Rectal smooth muscle tissue (tissue), 1 donor: ENCODE measurements at regions not wholly inside any gene's neighbourhood (a gene's known extent, or its start where the extent isn't known, plus 50 kb on each side); places are given as distances from the start of the nearest gene placed in this dataset.

Experiments used
- H3K27ac ChIP-seq: one replicate; pipeline ENCODE4 v1.7.0; 2013; ENCODE audit warnings: low read depth, low read length, inconsistent platforms
- H3K27me3 ChIP-seq: one replicate; pipeline ENCODE4 v1.7.0; 2013; ENCODE audit warnings: low read length; ENCODE audit not compliant: control insufficient read depth, insufficient read depth
- H3K36me3 ChIP-seq: one replicate; pipeline ENCODE4 v1.7.0; 2013; ENCODE audit warnings: low read length; ENCODE audit not compliant: control insufficient read depth, insufficient read depth
- H3K4me1 ChIP-seq: one replicate; pipeline ENCODE4 v1.7.0; 2013; ENCODE audit warnings: low read length; ENCODE audit not compliant: control insufficient read depth, insufficient read depth
- H3K4me3 ChIP-seq: one replicate; pipeline ENCODE4 v1.7.0; 2013; ENCODE audit warnings: low read length
- H3K9ac ChIP-seq: one replicate; pipeline ENCODE4 v1.7.0; 2013; ENCODE audit warnings: low read length

- Histone ChIP-seq H3K4me1 (no peaks in the 10 kb centered on the region), H3K4me3 (no peak overlapping the region), H3K9ac (no peak overlapping the region), H3K27me3 (no peaks in the 10 kb centered on the region), H3K27ac (no peak overlapping the region), H3K36me3 (no peaks in the 10 kb centered on the region)
These were observed 468.2 kb downstream of the OTOL1 start for GRCh38 chr3:161964857-161965256.

DNA sequence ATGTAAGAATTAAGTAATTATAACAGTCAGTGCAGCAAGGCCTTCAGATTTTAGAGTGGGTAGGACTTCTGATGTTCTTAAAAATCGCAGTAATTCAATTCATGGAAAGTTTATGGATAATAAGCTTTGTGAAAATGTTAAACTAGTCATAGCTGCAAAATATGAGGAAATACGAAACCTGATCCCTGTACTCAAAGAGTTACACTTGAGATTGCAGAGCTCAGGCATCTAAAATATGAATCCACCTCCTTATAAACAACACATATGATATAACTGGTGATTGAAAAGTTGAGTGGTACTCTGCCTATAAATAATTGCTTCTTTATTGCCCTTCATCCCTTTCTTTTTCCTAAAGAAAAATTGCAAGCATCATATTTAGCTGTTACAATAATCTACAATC, 473.3 kb downstream of the OTOL1 start:
- no peaks in the 10 kb centered on the region for H3K4me1 ChIP-seq
- no peaks in the 10 kb centered on the region for H3K36me3 ChIP-seq
- H3K27ac ChIP-seq: no peak overlapping the region
- H3K9ac ChIP-seq: no peak overlapping the region
- no peaks in the 10 kb centered on the region for H3K27me3 ChIP-seq
- no peak overlapping the region for H3K4me3 ChIP-seq

DNA sequence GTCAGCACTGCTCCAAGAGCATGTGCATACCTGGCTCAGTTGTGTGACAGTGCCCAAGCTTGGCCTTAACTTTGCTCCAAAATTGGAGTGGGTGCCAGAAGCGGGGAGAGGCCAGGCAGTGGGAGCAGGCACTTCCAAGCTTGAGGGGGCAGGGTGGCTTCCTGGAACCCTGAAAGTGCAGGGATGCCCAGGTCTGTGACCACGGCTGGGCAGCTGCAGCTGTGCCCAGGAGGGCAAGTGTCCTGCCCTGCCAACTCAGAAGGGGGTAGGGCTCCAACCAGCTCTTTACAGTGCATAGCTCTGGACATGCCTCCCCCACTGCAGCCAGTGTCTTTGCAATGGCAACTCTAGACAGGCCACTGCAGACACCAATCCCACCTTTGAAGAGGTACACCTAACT, 478.6 kb downstream of the OTOL1 start:
- no peaks in the 10 kb centered on the region for H3K27me3 ChIP-seq
- no peak overlapping the region for H3K9ac ChIP-seq
- no peaks in the 10 kb centered on the region for H3K4me1 ChIP-seq
- H3K36me3 ChIP-seq: no peaks in the 10 kb centered on the region
- H3K27ac ChIP-seq: no peak overlapping the region
- no peak overlapping the region for H3K4me3 ChIP-seq

DNA sequence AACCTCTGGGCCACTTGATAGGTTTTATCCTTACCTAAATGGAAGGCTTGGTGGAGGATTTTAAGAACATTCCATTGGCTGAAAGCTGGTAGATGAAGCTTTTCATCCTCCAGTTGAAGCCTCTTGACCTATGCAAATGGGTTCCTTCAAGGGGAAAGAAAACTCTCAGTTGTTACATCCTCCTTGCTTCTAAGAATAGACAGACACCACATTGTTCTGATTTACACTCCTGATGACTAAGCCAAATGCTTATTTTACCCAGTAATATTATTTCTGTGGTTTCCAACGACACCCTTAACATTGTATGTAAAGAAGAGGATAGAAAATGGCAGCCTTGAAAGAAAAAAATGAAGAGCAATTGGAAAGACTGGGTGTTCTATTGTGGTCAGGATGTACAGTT, 480.5 kb downstream of the OTOL1 start:
- Histone ChIP-seq H3K9ac (no peak overlapping the region), H3K27ac (no peak overlapping the region), H3K36me3 (no peaks in the 10 kb centered on the region), H3K4me3 (no peak overlapping the region), H3K27me3 (no peaks in the 10 kb centered on the region), H3K4me1 (no peaks in the 10 kb centered on the region)

GRCh38 chr3:161977850-161978249, 481.2 kb downstream of the OTOL1 start:
- no peak overlapping the region for H3K4me3 ChIP-seq
- no peaks in the 10 kb centered on the region for H3K27me3 ChIP-seq
- H3K9ac ChIP-seq: no peak overlapping the region
- H3K36me3 ChIP-seq: no peaks in the 10 kb centered on the region
- H3K4me1 ChIP-seq: no peaks in the 10 kb centered on the region
- no peak overlapping the region for H3K27ac ChIP-seq

DNA sequence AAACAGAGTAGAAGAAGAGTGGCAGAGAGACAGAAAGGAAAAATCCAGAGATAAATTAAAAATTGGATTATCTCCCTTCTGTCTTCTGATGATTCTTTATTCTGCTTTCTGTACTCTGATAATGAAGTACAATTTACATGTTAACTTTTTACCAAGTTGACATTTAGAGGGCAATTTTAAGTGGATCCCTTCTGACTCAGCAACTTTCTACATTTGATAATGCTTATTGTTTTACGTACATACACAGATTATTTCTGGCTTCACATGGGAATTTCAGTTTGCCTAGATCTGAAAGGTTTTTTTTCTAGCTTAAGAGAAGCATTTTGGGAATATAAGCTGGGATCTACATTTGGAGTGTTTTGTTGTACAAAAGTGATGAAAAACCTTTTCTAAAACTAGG, 491.3 kb downstream of the OTOL1 start:
- H3K4me1 ChIP-seq: no peaks in the 10 kb centered on the region
- H3K4me3 ChIP-seq: no peak overlapping the region
- H3K36me3 ChIP-seq: no peaks in the 10 kb centered on the region
- no peak overlapping the region for H3K9ac ChIP-seq
- H3K27ac ChIP-seq: no peak overlapping the region
- H3K27me3 ChIP-seq: no peaks in the 10 kb centered on the region

- Histone ChIP-seq H3K27me3 (no peaks in the 10 kb centered on the region), H3K36me3 (no peaks in the 10 kb centered on the region), H3K27ac (no peak overlapping the region), H3K4me3 (no peak overlapping the region), H3K4me1 (no peaks in the 10 kb centered on the region), H3K9ac (no peak overlapping the region)
These were observed 492.4 kb downstream of the OTOL1 start for GRCh38 chr3:161989012-161989411.

DNA sequence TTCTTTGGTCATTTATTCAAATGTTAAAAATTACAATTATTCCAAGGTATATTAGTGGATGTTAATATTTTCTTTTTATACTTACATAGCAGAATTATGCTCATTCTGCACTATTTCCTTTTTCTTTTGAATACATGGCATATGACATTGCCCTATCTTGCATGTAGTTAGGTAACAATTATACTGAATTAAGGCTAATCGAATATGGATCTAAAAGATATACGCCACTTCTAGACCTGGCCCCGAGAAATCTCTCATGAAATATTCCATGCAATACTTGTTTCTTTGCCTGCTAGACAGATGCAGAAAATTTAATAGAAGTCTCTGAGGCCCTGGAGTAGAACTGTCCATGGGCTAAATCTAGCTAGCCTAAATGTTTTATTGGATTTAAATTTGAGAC, 493.4 kb downstream of the OTOL1 start:
- no peak overlapping the region for H3K9ac ChIP-seq
- no peaks in the 10 kb centered on the region for H3K36me3 ChIP-seq
- H3K4me1 ChIP-seq: no peaks in the 10 kb centered on the region
- no peak overlapping the region for H3K27ac ChIP-seq
- no peaks in the 10 kb centered on the region for H3K27me3 ChIP-seq
- no peak overlapping the region for H3K4me3 ChIP-seq

DNA sequence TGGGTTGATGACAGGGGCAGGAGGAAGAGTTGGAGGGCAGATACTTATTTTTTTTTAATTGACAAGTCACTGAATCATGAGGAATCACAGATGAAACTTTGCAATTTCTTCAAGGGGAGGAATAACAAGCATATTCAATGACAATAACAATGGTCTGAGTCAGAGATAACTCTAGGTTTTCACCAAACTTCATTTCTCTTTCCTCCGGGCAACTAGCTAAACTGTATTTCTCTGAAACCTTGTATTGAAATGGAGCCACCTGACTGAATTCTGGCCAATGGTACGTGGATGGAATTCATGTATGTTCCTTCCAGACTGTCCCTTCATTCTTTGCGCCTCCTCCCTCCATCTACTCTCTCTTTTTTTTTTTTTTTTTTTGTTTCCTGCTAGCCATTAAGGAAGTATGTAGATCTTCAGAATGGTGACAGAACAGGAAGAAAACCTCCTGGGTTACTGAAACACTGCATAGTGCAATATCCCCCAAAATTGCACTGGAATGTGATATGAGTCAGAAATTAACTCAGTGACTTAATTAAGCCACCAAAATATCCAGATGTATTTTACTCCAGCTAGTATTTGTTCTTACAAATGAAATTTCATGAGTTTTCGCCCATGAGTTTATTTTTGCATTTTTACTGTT, 495.4 kb downstream of the OTOL1 start:
- Histone ChIP-seq H3K36me3 (no peaks in the 10 kb centered on the region), H3K27ac (no peak overlapping the region), H3K27me3 (no peaks in the 10 kb centered on the region), H3K9ac (no peak overlapping the region), H3K4me1 (no peaks in the 10 kb centered on the region), H3K4me3 (no peak overlapping the region)

GRCh38 chr3:161999846-162000245, 503.2 kb downstream of the OTOL1 start:
- Histone ChIP-seq H3K36me3 (no peaks in the 10 kb centered on the region), H3K9ac (no peak overlapping the region), H3K4me3 (no peak overlapping the region), H3K4me1 (no peaks in the 10 kb centered on the region), H3K27me3 (no peaks in the 10 kb centered on the region), H3K27ac (no peak overlapping the region)

- Histone ChIP-seq H3K4me1 (no peaks in the 10 kb centered on the region), H3K4me3 (no peak overlapping the region), H3K27ac (no peak overlapping the region), H3K27me3 (no peaks in the 10 kb centered on the region), H3K36me3 (no peaks in the 10 kb centered on the region), H3K9ac (no peak overlapping the region)
These were observed 511.1 kb downstream of the OTOL1 start for GRCh38 chr3:162007722-162008121.

- Histone ChIP-seq H3K4me1 (no peaks in the 10 kb centered on the region), H3K36me3 (no peaks in the 10 kb centered on the region), H3K4me3 (no peak overlapping the region), H3K9ac (no peak overlapping the region), H3K27me3 (no peaks in the 10 kb centered on the region), H3K27ac (no peak overlapping the region)
These were observed 516.0 kb downstream of the OTOL1 start for GRCh38 chr3:162012633-162013032.

GRCh38 chr3:162014284-162014683, 517.7 kb downstream of the OTOL1 start:
- H3K4me3 ChIP-seq: no peak overlapping the region

More at GRCh38 chr3:162014284-162014683, 517.7 kb downstream of the OTOL1 start:
- Histone ChIP-seq H3K4me1 (no peaks in the 10 kb centered on the region), H3K27ac (no peak overlapping the region), H3K27me3 (no peaks in the 10 kb centered on the region), H3K9ac (no peak overlapping the region), H3K36me3 (no peaks in the 10 kb centered on the region)
